GM19238 (cell line): ENCODE measurements at regions not wholly inside any gene's neighbourhood (a gene's known extent, or its start where the extent isn't known, plus 50 kb on each side); places are given as distances from the start of the nearest gene placed in this dataset.

Source experiments
- DNase-seq: peaks from one replicate; pipeline ENCODE4 v3.0.0; 2011; ENCODE audit warnings: low spot score; ENCODE audit not compliant: insufficient read length

DNA sequence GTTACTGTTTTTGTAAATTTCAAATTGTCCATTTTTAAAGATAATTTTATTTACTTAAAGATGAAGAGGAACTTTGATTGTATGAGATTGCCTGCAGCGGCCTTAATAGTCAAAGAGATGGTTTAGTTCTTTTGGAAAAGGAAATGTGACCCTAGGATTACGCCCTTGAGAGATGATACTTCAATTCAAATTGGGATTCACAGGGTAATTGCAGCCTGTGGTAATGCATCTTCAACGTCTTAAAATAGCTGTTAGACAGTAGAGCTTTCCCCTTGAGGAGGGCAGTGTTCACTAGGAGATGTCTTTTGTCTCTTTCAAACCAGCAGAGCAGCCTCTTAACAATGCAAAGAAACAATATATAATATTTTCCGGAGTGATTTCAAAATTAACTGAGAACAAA lies 127.1 kb downstream of the TAF11L14 start:
- no peak for DNase-seq

DNA sequence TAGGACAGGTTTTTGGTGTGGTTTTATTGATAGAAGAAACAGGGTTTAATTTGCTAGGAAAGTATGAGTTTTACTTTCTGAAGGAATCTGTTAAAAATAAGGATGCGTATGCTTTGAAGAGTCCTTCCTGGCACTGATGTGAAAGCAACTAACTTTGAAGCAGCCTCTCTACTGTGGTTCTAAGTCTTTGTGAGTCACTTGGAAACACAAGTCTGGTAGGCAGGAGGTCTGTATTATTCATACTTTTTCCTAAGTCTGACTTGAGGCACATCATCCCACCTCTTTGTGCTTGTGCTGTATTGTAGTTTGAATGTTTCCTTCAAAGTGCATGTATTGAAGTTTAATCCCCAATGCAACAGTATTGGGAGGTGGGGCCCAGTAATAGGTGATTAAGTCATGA lies 129.0 kb downstream of the TAF11L14 start:
- no peak for DNase-seq

DNA sequence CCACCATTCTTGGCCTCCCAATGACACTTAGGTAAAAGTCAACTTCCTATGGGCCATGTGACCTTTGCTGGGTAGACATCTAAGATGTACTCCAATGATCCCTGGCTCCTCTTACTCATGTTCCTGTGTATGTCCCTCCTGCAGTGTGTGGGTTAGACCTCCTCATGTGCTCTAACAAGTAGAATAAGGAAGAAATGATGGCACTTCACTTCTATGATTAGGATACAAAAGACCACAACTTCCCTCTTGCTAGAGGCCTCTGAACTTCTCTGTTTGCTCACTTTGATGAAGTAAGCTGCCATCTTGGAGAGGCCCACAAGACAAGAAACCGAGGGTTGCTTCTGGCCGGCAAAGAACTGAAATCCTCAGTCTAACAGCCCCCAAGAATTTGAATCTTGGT lies 131.8 kb downstream of the TAF11L14 start:
- no peak for DNase-seq

DNA sequence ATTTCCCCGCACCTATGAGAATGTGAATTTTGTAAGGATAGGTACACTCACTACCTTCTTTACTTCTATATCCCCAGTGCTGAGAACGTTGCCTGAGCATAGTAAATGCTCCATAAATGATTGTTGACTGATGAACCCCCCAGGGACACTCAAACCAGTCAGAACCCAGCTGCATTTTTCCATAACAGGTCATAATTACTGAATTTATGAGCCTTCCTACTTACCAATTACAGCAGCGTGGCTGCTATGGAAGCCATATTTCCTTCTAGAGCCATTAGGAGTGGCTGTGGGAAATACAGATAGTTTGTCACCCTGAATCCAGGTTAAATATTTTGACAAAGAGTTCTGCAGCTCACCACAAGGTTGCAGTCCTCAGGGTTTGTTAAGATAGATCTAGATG lies 135.0 kb downstream of the TAF11L14 start:
- DNase-seq, result no peak

DNA sequence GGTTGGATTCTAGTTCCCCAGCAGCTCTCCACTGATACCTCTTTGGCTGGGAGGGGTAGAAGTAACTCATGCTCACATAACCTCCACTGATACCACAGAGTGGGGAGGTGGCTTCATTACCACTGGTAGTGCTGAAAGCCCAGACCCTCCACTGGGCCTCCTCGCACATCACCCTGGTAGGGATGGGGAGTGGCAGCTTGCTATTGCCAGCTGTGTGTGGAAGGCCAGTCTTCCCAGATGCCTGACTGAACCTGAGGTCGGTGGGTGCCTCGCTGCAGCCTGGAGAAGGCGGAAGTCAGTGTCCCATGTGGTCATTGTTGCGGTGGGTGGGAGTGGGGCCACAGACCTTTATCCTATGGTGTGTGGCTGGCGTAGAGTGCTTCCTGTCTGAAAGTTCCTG lies 138.0 kb downstream of the TAF11L14 start:
- no peak for DNase-seq

- no peak for DNase-seq
Observed at GRCh38 chr5:17785774-17786173, 151.5 kb downstream of the TAF11L14 start.

DNA sequence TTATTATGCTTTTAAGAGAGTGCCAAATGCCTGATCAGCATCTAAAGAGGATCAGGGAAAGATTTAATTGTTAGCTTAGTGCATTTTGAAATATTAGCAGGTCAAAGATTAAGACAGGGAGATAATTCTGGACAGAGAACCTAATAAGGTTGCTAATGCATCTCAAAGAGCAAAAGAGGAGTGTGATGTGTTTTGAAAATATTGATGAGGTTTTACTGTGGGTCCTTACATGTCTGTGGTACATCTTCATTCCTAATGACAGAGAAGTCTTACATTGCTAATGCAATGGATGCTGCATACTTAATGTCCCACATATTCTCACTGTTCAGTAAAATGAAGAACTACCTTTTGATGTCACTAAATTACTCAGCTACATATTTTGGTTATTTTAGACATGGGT lies 154.1 kb downstream of the TAF11L14 start:
- no peak for DNase-seq

DNA sequence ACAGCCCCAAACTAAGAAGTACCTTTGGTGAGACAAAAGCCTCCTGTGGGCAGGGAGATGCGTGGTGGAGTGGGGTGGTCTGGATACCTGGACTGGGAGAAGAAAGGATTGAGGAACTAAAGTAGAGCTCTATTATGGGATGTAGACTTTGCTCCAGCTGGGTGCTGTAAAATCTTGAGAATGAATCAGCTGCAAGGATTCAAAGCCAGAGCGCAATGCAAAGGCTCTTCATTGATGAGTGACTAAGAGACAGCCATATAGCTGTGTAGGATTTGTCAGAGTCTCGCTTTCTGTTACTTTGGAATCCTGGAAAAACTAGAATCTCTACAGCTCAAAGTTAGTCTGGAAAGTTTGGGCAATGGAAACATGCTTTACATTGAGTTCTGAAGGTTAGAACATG lies 159.9 kb downstream of the TAF11L14 start:
- no peak for DNase-seq

- DNase-seq, result no peak
Observed at GRCh38 chr5:17794815-17795214, 160.6 kb downstream of the TAF11L14 start.

DNA sequence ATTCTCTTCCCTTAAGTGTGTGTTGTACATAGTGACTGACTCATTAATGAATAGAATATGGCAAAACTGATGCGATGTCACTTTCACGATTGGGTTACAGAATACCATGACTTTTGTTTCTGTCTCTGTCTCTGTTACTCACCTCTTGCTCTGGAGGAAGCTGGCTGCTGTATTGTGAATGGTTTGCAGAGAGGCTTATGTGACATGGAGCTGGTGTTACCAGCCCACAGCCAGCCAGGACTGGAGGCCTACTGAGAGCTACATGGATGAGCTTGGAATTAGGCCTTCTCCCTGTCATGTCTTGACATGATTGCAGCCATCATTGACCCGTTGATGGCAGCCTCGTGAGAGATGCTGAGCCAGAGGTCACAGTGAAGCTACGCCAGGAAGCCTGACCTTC lies 161.9 kb downstream of the TAF11L14 start:
- no peak for DNase-seq

DNA sequence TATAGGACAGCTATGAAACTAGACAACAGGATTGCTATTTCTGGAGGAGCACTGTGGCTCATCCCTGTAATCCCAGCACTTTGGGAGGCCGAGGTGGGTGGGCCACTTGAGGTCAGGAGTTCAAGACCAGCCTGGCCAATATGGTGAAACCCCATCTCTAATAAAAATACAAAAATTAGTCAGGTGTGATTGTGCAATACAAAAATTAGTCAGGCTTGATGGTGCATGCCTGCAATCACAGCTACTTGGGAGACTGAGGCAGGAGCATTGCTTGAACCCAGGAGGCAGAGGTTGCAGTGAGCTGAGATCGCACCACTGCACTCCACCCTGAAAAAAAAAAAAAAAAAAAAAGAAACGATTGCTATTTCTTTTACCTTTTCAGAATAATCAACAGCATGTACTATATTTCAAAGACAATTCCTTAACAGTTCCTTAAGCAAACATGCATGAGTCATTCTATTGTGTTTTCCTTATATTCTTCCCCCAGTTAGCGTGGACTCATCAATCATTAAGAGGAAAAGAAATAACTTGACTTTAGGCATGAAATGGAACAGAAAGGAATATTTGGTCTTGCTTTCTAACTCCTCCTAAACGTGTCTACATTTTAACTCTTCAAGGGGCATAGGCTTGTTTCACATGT lies 162.6 kb downstream of the TAF11L14 start:
- no peak for DNase-seq

DNA sequence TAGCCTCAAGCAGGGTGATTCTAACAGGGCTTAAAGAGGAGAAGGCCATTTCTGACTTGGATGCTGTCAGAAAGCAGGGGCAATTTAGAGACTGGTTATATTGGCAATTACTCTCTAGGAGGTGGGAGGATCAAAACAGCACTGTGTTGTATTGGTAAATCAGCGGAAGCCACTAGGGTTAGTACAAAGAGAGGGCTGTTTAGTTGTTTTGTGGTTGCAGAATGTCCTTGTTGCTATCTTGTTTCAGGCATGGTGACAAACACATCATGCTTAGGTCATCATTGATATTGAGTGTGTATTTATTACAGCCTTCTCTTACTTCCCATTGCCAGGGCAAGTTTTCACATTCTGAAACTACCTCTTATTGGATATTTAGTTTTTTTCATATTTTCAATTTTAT lies 165.3 kb downstream of the TAF11L14 start:
- no peak for DNase-seq

GRCh38 chr5:17801595-17801994 lies 167.3 kb downstream of the TAF11L14 start:
- DNase-seq, result no peak

DNA sequence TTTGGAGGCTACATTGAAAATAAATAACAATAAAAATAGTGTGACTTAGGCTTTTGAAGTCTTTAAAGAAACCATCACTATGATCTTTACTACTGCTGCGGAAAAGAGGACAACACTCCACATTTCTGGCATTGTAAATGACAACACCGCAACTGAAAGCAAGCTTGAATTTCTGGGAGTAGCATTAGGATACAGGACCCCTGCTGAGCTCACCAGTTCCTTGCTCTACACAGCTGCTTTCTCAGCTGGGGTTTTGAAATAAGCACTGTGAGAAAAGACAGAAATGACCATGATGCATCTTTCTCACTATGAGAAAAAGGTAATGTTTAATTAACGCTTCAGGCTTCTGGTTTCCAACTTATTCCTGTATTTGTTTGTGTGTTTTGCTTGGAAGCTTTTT lies 168.0 kb downstream of the TAF11L14 start:
- DNase-seq, result no peak

DNA sequence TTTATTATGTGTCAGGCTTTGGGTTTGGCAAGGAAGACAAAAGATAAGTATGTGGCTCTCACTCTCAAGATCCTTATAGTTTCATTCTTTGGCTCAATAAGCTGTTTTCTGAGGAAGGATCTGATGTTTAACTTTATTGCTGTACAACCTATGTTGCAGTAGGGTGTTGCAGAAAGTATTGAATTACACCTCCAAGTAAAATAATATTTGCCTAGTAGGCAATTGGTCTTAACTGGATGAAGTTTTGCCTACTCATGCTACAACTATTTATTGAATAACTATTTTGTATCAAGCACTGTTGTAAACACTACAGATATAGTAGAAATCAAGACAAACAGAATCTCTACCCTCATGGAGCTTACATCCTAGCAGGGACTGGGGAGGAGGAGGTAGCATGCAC lies 169.7 kb downstream of the TAF11L14 start:
- DNase-seq, result no peak

GRCh38 chr5:17805227-17805825 lies 171.1 kb downstream of the TAF11L14 start:
- DNase-seq, result no peak

- DNase-seq, result no peak
Observed at GRCh38 chr5:17806818-17807468, 172.7 kb downstream of the TAF11L14 start.

GRCh38 chr5:17808566-17808965 lies 174.3 kb downstream of the TAF11L14 start:
- no peak for DNase-seq

DNA sequence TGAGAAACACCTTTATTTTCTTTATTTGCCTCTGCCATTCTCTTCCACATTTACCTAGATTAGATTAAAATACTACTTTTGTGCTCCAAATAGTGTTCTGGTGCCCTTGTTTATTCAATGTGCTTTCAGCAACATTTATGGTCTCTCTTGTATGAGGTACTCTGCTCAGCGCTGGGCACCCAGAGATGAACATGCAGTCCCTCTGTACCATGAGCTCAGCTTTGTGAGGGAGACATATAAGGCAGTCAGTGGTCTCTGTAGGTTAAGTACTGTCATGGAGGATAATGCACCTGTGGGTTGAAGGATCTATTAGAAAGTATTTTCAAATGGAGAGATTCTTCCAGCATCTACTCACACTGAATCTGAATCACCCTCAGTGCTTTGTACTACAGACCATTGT lies 176.5 kb downstream of the TAF11L14 start:
- DNase-seq, result no peak

DNA sequence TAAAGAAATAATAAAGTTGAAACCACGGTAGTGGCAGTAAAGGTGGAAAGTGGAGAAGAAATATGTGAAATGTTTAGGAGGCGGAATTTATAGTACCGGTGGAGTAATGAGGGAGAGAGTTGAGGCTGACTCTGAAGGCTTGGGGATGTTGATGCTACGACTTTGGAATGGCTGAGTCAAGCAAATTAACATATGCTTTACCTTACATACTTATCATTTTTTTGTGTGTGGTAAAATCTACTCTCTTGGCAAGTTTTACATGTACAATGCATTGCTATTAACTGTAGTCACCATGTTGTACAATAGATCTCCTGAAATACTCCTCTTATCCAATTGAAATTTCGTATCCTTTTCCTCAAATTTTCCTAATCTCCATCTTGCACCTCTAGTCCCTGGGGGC lies 179.0 kb downstream of the TAF11L14 start:
- DNase-seq, result no peak

GRCh38 chr5:17816505-17816904 lies 182.2 kb downstream of the TAF11L14 start:
- no peak for DNase-seq

DNA sequence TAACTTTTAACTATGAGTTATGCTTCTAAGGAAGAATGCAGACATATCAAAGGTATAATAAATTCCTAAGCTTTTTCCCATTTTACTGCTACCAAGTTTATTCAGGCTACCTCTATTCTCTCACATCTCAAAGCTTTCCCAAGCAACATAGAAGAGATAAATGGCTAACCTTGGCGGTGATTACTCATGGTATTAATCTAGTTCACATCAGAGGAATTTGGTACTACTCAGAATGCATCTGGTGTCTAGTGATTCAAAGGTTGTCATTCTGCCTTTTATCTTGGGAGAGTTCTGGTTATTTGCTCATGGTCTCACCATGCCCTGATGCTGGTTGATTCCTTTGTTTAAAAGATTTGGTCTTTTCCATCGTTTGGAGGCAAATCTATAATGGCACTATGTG lies 182.7 kb downstream of the TAF11L14 start:
- no peak for DNase-seq

DNA sequence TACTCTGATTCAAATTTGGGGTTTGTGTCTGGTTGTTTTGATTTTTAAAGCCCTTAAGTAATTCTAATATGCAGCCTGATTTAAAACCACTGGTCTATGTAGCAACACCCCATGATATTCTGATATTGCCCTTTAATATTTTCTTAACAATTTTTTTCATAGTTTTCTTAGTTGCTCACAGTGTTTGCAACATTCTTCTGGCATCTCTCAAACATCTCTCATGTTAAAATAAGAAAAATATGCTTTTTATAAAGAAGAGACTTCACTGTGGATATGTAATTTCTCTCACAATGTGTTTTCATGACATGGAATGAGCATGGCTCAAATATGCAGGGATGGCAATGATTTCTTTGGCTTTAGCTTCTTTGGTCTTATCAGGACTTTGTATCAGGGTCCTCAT lies 183.7 kb downstream of the TAF11L14 start:
- no peak for DNase-seq
